H1 (cell line): ENCODE measurements at regions not wholly inside any gene's neighbourhood (a gene's known extent, or its start where the extent isn't known, plus 50 kb on each side); places are given as distances from the start of the nearest gene placed in this dataset.

Source experiments
- CTCF ChIA-PET: fragments of 300-600 bp; sonication (Branson Sonifier 250); formaldehyde crosslinking; loops from one replicate; lab custom pipeline; 2021; ENCODE audit not compliant: partially characterized antibody; lab: Charles Lee
- POLR2A ChIA-PET: fragments of 300-600 bp; sonication (Branson Sonifier 250); formaldehyde crosslinking; loops from one replicate; lab custom pipeline; 2021; ENCODE audit warnings: inconsistent platforms; ENCODE audit not compliant: partially characterized antibody; lab: Charles Lee
- DNase-seq, 2 experiments: peaks; one replicate each; pipeline versions ENCODE4 v3.0.0 to v3.0.0-alpha.2; 2010 to 2022; ENCODE audit warnings: low spot score in 2 of 2, low read depth in 1 of 2, mixed read lengths in 1 of 2
- FAIRE-seq: peaks from 2 replicates; lab custom pipeline; 2011; peaks lifted over from hg19 to GRCh38; lab: Jason Lieb, UNC
- H2AFZ ChIP-seq: 2 replicates; pipeline ENCODE4 v1.8.1; 2012; ENCODE audit warnings: low read length, inconsistent platforms
- H2AK5ac ChIP-seq: 2 replicates; pipeline ENCODE4 v1.6.1; 2013; ENCODE audit warnings: low read depth, low read length
- H2BK120ac ChIP-seq: replicated peaks from 2 replicates; pipeline ENCODE3; 2013; ENCODE audit warnings: low read depth, low read length, inconsistent platforms
- H2BK12ac ChIP-seq: 2 replicates; pipeline ENCODE4 v1.6.1; 2013; ENCODE audit warnings: low read depth, low read length
- H2BK15ac ChIP-seq: 2 replicates; pipeline ENCODE4 v1.6.1; 2013; ENCODE audit warnings: low read length
- H2BK20ac ChIP-seq: 2 replicates; pipeline ENCODE4 v1.6.1; 2013; ENCODE audit warnings: low read length
- H2BK5ac ChIP-seq: 2 replicates; pipeline ENCODE4 v1.6.1; 2013; ENCODE audit warnings: low read depth, low read length
- H3K14ac ChIP-seq: 2 replicates; pipeline ENCODE4 v1.6.1; 2013; ENCODE audit warnings: inconsistent platforms; ENCODE audit not compliant: insufficient read length
- H3K18ac ChIP-seq: 2 replicates; pipeline ENCODE4 v1.6.1; 2013; ENCODE audit warnings: low read length; ENCODE audit errors: extremely low read depth
- H3K23ac ChIP-seq: 2 replicates; pipeline ENCODE4 v1.6.1; 2013; ENCODE audit warnings: inconsistent platforms; ENCODE audit not compliant: insufficient read length
- H3K23me2 ChIP-seq: 2 replicates; pipeline ENCODE4 v1.6.1; 2013; ENCODE audit warnings: low read depth, low read length
- H3K27ac ChIP-seq: 2 replicates; pipeline ENCODE4 v1.6.1; 2011; ENCODE audit warnings: low read depth, low read length, inconsistent platforms
- H3K27me3 ChIP-seq, 4 experiments: replicated peaks in 1 of 4; 1 replicate in 1 of 4; 2 replicates in 3 of 4; pipeline versions ENCODE4 v1.6.1 to v1.8.1; 2011 to 2013; ENCODE audit warnings: low read length in 3 of 4, mild to moderate bottlenecking in 3 of 4, inconsistent platforms in 2 of 4, mixed read lengths in 2 of 4, moderate library complexity in 1 of 4; ENCODE audit not compliant: control insufficient read depth in 3 of 4, insufficient read depth in 3 of 4; ENCODE audit errors: extremely low read depth in 1 of 4
- H3K36me3 ChIP-seq, 4 experiments: 2 replicates each; pipeline versions ENCODE4 v1.6.1 to v1.8.1; 2011 to 2013; ENCODE audit warnings: mild to moderate bottlenecking in 4 of 4, low read length in 3 of 4, moderate library complexity in 2 of 4, control low read depth in 1 of 4, inconsistent platforms in 1 of 4; ENCODE audit not compliant: insufficient read depth in 4 of 4, control insufficient read depth in 2 of 4
- H3K4ac ChIP-seq: replicated peaks from 2 replicates; pipeline ENCODE3; 2013; ENCODE audit warnings: low read length, low read depth, mixed read lengths, inconsistent platforms; ENCODE audit not compliant: insufficient read length
- H3K4me1 ChIP-seq, 4 experiments: replicated peaks in 1 of 4; 1 replicate in 1 of 4; 2 replicates in 3 of 4; pipeline versions ENCODE4 v1.6.1 to v1.8.1; 2011 to 2013; ENCODE audit warnings: low read length in 3 of 4, inconsistent platforms in 2 of 4, mixed read lengths in 1 of 4; ENCODE audit not compliant: insufficient read depth in 4 of 4, control insufficient read depth in 3 of 4
- H3K4me2 ChIP-seq, 2 experiments: 2 replicates each; pipeline versions ENCODE4 v1.6.1 to v1.8.1; 2011 to 2013; ENCODE audit warnings: low read depth in 2 of 2, low read length in 2 of 2, control low read depth in 1 of 2, inconsistent platforms in 1 of 2, mild to moderate bottlenecking in 1 of 2; ENCODE audit not compliant: insufficient read depth in 1 of 2
- H3K4me3 ChIP-seq, 4 experiments: fragments of 200-600, 300-600 bp in 1 of 4; sonication (generic), shearing (Covaris generic), sonication (Bioruptor Twin) in 1 of 4; 2 replicates each; pipeline versions ENCODE4 v1.5.1 to v1.8.1; 2011 to 2016; ENCODE audit warnings: low read length in 4 of 4, low read depth in 3 of 4, control low read depth in 2 of 4, inconsistent platforms in 2 of 4, mild to moderate bottlenecking in 2 of 4, mixed read lengths in 1 of 4, moderate library complexity in 1 of 4; ENCODE audit not compliant: insufficient read depth in 2 of 4; ENCODE audit errors: extremely low read depth in 1 of 4
- H3K56ac ChIP-seq: replicated peaks from 2 replicates; pipeline ENCODE3; 2013; ENCODE audit warnings: low read depth, mild to moderate bottlenecking, mixed read lengths, low read length, inconsistent platforms; ENCODE audit not compliant: insufficient read length
- H3K79me1 ChIP-seq: 2 replicates; pipeline ENCODE4 v1.6.1; 2013; ENCODE audit warnings: low read depth, low read length, control low read depth
- H3K79me2 ChIP-seq, 2 experiments: 2 replicates each; pipeline versions ENCODE4 v1.6.1 to v1.8.1; 2012 to 2013; ENCODE audit warnings: low read length in 2 of 2, mild to moderate bottlenecking in 2 of 2, inconsistent platforms in 1 of 2; ENCODE audit not compliant: insufficient read depth in 2 of 2, control insufficient read depth in 1 of 2
- H3K9ac ChIP-seq, 4 experiments: replicated peaks in 1 of 4; 1 replicate in 1 of 4; 2 replicates in 3 of 4; pipeline versions ENCODE4 v1.6.1 to v1.8.1; 2011 to 2013; ENCODE audit warnings: low read depth in 3 of 4, low read length in 3 of 4, control low read depth in 2 of 4, mild to moderate bottlenecking in 2 of 4, moderate library complexity in 2 of 4, inconsistent platforms in 1 of 4; ENCODE audit errors: extremely low read depth in 1 of 4
- H3K9me3 ChIP-seq, 2 experiments: 2 replicates each; pipeline versions ENCODE4 v1.6.1 to v1.8.1; 2012 to 2013; ENCODE audit warnings: mild to moderate bottlenecking in 2 of 2, moderate library complexity in 2 of 2, control low read depth in 1 of 2, inconsistent platforms in 1 of 2, low read depth in 1 of 2, low read length in 1 of 2, mixed read lengths in 1 of 2; ENCODE audit not compliant: insufficient read depth in 2 of 2
- H4K20me1 ChIP-seq, 2 experiments: replicated peaks in 1 of 2; 2 replicates each; pipeline versions ENCODE3 to v1.8.1; 2011 to 2013; ENCODE audit warnings: inconsistent platforms in 2 of 2, low read length in 2 of 2, mild to moderate bottlenecking in 1 of 2; ENCODE audit not compliant: insufficient read depth in 2 of 2, control insufficient read depth in 1 of 2
- H4K5ac ChIP-seq: 2 replicates; pipeline ENCODE4 v1.6.1; 2013; ENCODE audit warnings: low read length, low read depth, mixed read lengths, inconsistent platforms; ENCODE audit not compliant: insufficient read length
- H4K8ac ChIP-seq: 2 replicates; pipeline ENCODE4 v1.8.0; 2013; ENCODE audit warnings: mild to moderate bottlenecking, moderate library complexity, low read length, inconsistent platforms; ENCODE audit not compliant: insufficient read depth; ENCODE audit errors: extremely low read depth
- H4K91ac ChIP-seq: replicated peaks from 2 replicates; pipeline ENCODE3; 2013; ENCODE audit warnings: low read length, mixed read lengths, inconsistent platforms; ENCODE audit not compliant: insufficient read length
- CBX5 ChIP-seq: fragments of 300-800, 300-1000 bp; sonication (generic); IDR thresholded peaks from 2 replicates; pipeline ENCODE4 v1.7.1; 2016; ENCODE audit warnings: antibody characterized with exemption, low read length, low read depth
- CBX8 ChIP-seq: fragments of 300-800, 300-1000 bp; sonication (generic); IDR thresholded peaks from 2 replicates; pipeline ENCODE4 v1.7.1; 2016; ENCODE audit warnings: low read depth, low read length, borderline replicate concordance
- CHD1 ChIP-seq: IDR thresholded peaks from 2 replicates; pipeline ENCODE4 v1.6.1; 2012; ENCODE audit warnings: low read depth, low read length, improper control_type of control experiment
- CREB1 ChIP-seq: IDR thresholded peaks from 2 replicates; pipeline ENCODE4 v1.6.1; 2012; ENCODE audit warnings: inconsistent platforms
- KDM1A ChIP-seq: fragments of 200-600, 300-600 bp; sonication (generic); IDR thresholded peaks from 2 replicates; pipeline ENCODE4 v1.7.1; 2016; ENCODE audit warnings: mild to moderate bottlenecking, low read length, borderline replicate concordance
- MAFK ChIP-seq: IDR thresholded peaks from 2 replicates; pipeline ENCODE4 v1.6.1; 2012; ENCODE audit warnings: low read depth, mild to moderate bottlenecking, improper control_type of control experiment, low read length
- TEAD4 ChIP-seq: IDR thresholded peaks from 2 replicates; pipeline ENCODE4 v1.6.1; 2012; ENCODE audit warnings: low read depth, low read length, inconsistent platforms, mixed read lengths
- YY1 ChIP-seq: IDR thresholded peaks from 2 replicates; pipeline ENCODE4 v1.6.1; 2011; ENCODE audit warnings: low read depth, mild to moderate bottlenecking, low read length
- WGBS, 2 experiments: shearing (Covaris generic) in 1 of 2; methylation state at CpG; one replicate each; pipeline versions ENCODE4 v1.1.6 to v1.1.7; 2013 to 2015; ENCODE audit warnings: low lambda C conversion rate in 2 of 2, mixed read lengths in 2 of 2, inconsistent platforms in 1 of 2, low coverage in 1 of 2, missing lambda C conversion rate in 1 of 2; ENCODE audit not compliant: insufficient replicate concordance in 2 of 2, insufficient coverage in 1 of 2, insufficient read length in 1 of 2; ENCODE audit errors: extremely low coverage in 1 of 2, missing lambda C conversion rate in 1 of 2; 5-methylcytosine and 5-hydroxymethylcytosine counted together

- H4K8ac ChIP-seq, result no peak overlapping the region
- no peak overlapping the region for H3K23ac ChIP-seq
- POLR2A ChIA-PET, result no interaction called here
- peaks cover 0 to 2% (median under 1%) of the 10 kb centered on the region in 4 experiments; a peak in 3 of 7 replicates for H3K4me1 ChIP-seq
- H4K20me1 ChIP-seq, result no peaks in the 10 kb centered on the region
- H2BK5ac ChIP-seq, result no peak overlapping the region
- no peak overlapping the region for H2BK20ac ChIP-seq
- H3K4me3 ChIP-seq, result no peak overlapping the region
- H3K4me2 ChIP-seq, result no peak overlapping the region
- H2AFZ ChIP-seq, result no peak overlapping the region
- H2BK12ac ChIP-seq, result no peak overlapping the region
- CTCF ChIA-PET, result interaction anchor here (0.9 to 1.2 kb wide), 2 partner anchors 77 to 165 kb away, joined by 3 read pairs; no protein-coding TSS in a partner anchor
- no peaks in the 10 kb centered on the region for H3K9me3 ChIP-seq
- no peaks in the 10 kb centered on the region; the same call in 1 of the 2 replicates for H3K23me2 ChIP-seq
- no peak overlapping the region for H3K9ac ChIP-seq
- no peak for DNase-seq
- no peak overlapping the region for H2AK5ac ChIP-seq
- no peak overlapping the region for H3K14ac ChIP-seq
- no peak overlapping the region for H3K56ac ChIP-seq
- TF ChIP-seq CBX5 (no peak), KDM1A (no peak), CBX8 (no peak), TEAD4 (no peak), CREB1 (no peak), CHD1 (no peak), MAFK (no peak), YY1 (no peak)
- H3K4ac ChIP-seq, result no peak overlapping the region
- no peaks in the 10 kb centered on the region; a peak in 1 of 7 replicates for H3K27me3 ChIP-seq
- H3K18ac ChIP-seq, result no peak overlapping the region
- no peak overlapping the region for H3K27ac ChIP-seq
- H3K79me2 ChIP-seq, result no peaks in the 10 kb centered on the region
- no peaks in the 10 kb centered on the region for H3K36me3 ChIP-seq
- WGBS, 2 experiments, result 91% methylated on average over 8 of the region's 8 CpGs; no CpG with 5 or more reads in 1 of the 2 experiments
- H2BK120ac ChIP-seq, result no peak overlapping the region
- no peak overlapping the region for H4K5ac ChIP-seq
- no peak for FAIRE-seq
- no peak overlapping the region for H4K91ac ChIP-seq
- H3K79me1 ChIP-seq, result no peaks in the 10 kb centered on the region
- H2BK15ac ChIP-seq, result no peak overlapping the region
Measured at GRCh38 chr3:10667269-10667668, 148.8 kb upstream of the SLC6A11 start.
